ENCODE measurements at regions not wholly inside any gene's neighbourhood (a gene's known extent, or its start where the extent isn't known, plus 50 kb on each side); places are given as distances from the start of the nearest gene placed in this dataset.

GRCh38 chr1:234708700-234709395, 98.9 kb upstream of the IRF2BP2 start:
- H3K9ac ChIP-seq (ENCODE audit: low read length): no peak overlapping the region
- H3K9me3 Mint-ChIP-seq (ENCODE audit: insufficient read depth): no peaks in the 10 kb centered on the region
- no peaks in the 10 kb centered on the region for H3K9me3 ChIP-seq (ENCODE audit: control extremely low read depth in 1 of 3, control insufficient read depth in 2 of 3, insufficient read depth in 1 of 3, low read length in 2 of 3)
- no peaks in the 10 kb centered on the region for H3K4me1 ChIP-seq (ENCODE audit: control insufficient read depth in 2 of 2, insufficient read depth in 2 of 2, low read length in 2 of 2)
- no peak for ATAC-seq (ENCODE audit: low read depth)
- H3K4me3 ChIP-seq (ENCODE audit: control extremely low read depth in 1 of 5, extremely low read depth in 1 of 5, insufficient read depth in 1 of 5, low read depth in 2 of 5, low read length in 4 of 5): no peak overlapping the region
- no peaks in the 10 kb centered on the region for H3K27me3 Mint-ChIP-seq
- no peaks in the 10 kb centered on the region for H3K79me2 ChIP-seq (ENCODE audit: control insufficient read depth, insufficient read depth, low read length)
- 94% methylated on average over 9 of the region's 9 CpGs for WGBS (ENCODE audit: insufficient coverage)
- H3K27me3 ChIP-seq (replicated peaks in 1 of 4; ENCODE audit: control extremely low read depth in 1 of 4, control insufficient read depth in 3 of 4, insufficient read depth in 4 of 4, low read length in 3 of 4): no peaks in the 10 kb centered on the region
- CTCF ChIA-PET: no interaction called here
- TF ChIP-seq CTCF (IDR thresholded peaks at IDR 0.05): no peak
- TF ChIP-seq EZH2 (IDR thresholded peaks at IDR 0.05; ENCODE audit: borderline replicate concordance, insufficient read depth, low read depth, low read length, poor library complexity, severe bottlenecking): no peak
- no peak overlapping the region for H3K4me2 ChIP-seq (replicated peaks; ENCODE audit: low read depth, low read length, poor library complexity, severe bottlenecking)
- DNase-seq: no peak
- no peak overlapping the region for H3K27ac Mint-ChIP-seq
- no peak overlapping the region for H3K4me3 Mint-ChIP-seq
- POLR2A ChIA-PET: no interaction called here
- H4K20me1 ChIP-seq (ENCODE audit: control insufficient read depth, insufficient read depth, low read length, poor library complexity, severe bottlenecking): no peaks in the 10 kb centered on the region
- no peak overlapping the region for H2AFZ ChIP-seq (ENCODE audit: insufficient read depth, low read depth, low read length, poor library complexity, severe bottlenecking)
- intact Hi-C loops (cut with micrococcal nuclease): no loop called here
- no peak overlapping the region for H3K27ac ChIP-seq (ENCODE audit: low read length in 2 of 2)
- H3K4me1 Mint-ChIP-seq: no peaks in the 10 kb centered on the region
- no peaks in the 10 kb centered on the region for H3K36me3 ChIP-seq (replicated peaks in 1 of 2; ENCODE audit: control extremely low read depth in 1 of 2, control insufficient read depth in 1 of 2, extremely low read depth in 1 of 2, insufficient read depth in 2 of 2, low read length in 1 of 2)

GRCh38 chr1:234707641-234708040, 97.7 kb upstream of the IRF2BP2 start:
- TF ChIP-seq EZH2 (IDR thresholded peaks at IDR 0.05; ENCODE audit: borderline replicate concordance, insufficient read depth, low read depth, low read length, poor library complexity, severe bottlenecking) (no peak), CTCF (IDR thresholded peaks at IDR 0.05) (no peak)
- Histone ChIP-seq H3K27ac (ENCODE audit: low read length in 2 of 2) (no peak overlapping the region), H3K4me3 (ENCODE audit: control extremely low read depth in 1 of 5, extremely low read depth in 1 of 5, insufficient read depth in 1 of 5, low read depth in 2 of 5, low read length in 4 of 5) (no peak overlapping the region), H3K9ac (ENCODE audit: low read length) (no peak overlapping the region), H3K27me3 (replicated peaks in 1 of 4; ENCODE audit: control extremely low read depth in 1 of 4, control insufficient read depth in 3 of 4, insufficient read depth in 4 of 4, low read length in 3 of 4) (no peaks in the 10 kb centered on the region), H3K4me1 (ENCODE audit: control insufficient read depth in 2 of 2, insufficient read depth in 2 of 2, low read length in 2 of 2) (no peaks in the 10 kb centered on the region), H2AFZ (ENCODE audit: insufficient read depth, low read depth, low read length, poor library complexity, severe bottlenecking) (no peak overlapping the region), H3K9me3 (ENCODE audit: control extremely low read depth in 1 of 3, control insufficient read depth in 2 of 3, insufficient read depth in 1 of 3, low read length in 2 of 3) (no peaks in the 10 kb centered on the region), H4K20me1 (ENCODE audit: control insufficient read depth, insufficient read depth, low read length, poor library complexity, severe bottlenecking) (no peaks in the 10 kb centered on the region), H3K4me2 (replicated peaks; ENCODE audit: low read depth, low read length, poor library complexity, severe bottlenecking) (no peak overlapping the region), H3K36me3 (replicated peaks in 1 of 2; ENCODE audit: control extremely low read depth in 1 of 2, control insufficient read depth in 1 of 2, extremely low read depth in 1 of 2, insufficient read depth in 2 of 2, low read length in 1 of 2) (no peaks in the 10 kb centered on the region), H3K79me2 (ENCODE audit: control insufficient read depth, insufficient read depth, low read length) (no peaks in the 10 kb centered on the region)
- 100% methylated on average over 1 of the region's 1 CpG for WGBS (ENCODE audit: insufficient coverage)
- Mint-ChIP-seq H3K9me3 (ENCODE audit: insufficient read depth) (no peaks in the 10 kb centered on the region), H3K27ac (no peak overlapping the region), H3K4me1 (no peaks in the 10 kb centered on the region), H3K27me3 (no peaks in the 10 kb centered on the region), H3K4me3 (no peak overlapping the region)
- DNase-seq (no peak), ATAC-seq (ENCODE audit: low read depth) (no peak)
- POLR2A ChIA-PET: no interaction called here
- intact Hi-C loops (cut with micrococcal nuclease): no loop called here
- CTCF ChIA-PET: no interaction called here
